GM10266 (cell line): ENCODE measurements at regions not wholly inside any gene's neighbourhood (a gene's known extent, or its start where the extent isn't known, plus 50 kb on each side); places are given as distances from the start of the nearest gene placed in this dataset.

Experiments used
- DNase-seq: peaks from one replicate; pipeline ENCODE4 v3.0.0; 2012; ENCODE audit errors: extremely low spot score
- CTCF ChIP-seq: IDR thresholded peaks from 2 replicates; pipeline ENCODE4 v1.5.1; 2012; ENCODE audit warnings: mild to moderate bottlenecking, low read depth; ENCODE audit not compliant: control insufficient read depth, insufficient read depth; ENCODE audit errors: missing control alignments

- no peak for DNase-seq
- TF ChIP-seq CTCF = no peak
Measured at GRCh38 chr2:82524826-82525225, 1934.3 kb downstream of the SUCLG1 start.

GRCh38 chr2:82511894-82512293 lies 1947.2 kb downstream of the SUCLG1 start:
- no peak for TF ChIP-seq CTCF
- DNase-seq = no peak

GRCh38 chr2:82508702-82509101 lies 1950.4 kb downstream of the SUCLG1 start:
- TF ChIP-seq CTCF = no peak
- DNase-seq = no peak

GRCh38 chr2:82507657-82508056 lies 1951.4 kb downstream of the SUCLG1 start:
- no peak for TF ChIP-seq CTCF
- DNase-seq = no peak

- no peak for TF ChIP-seq CTCF
- no peak for DNase-seq
Measured at GRCh38 chr2:82501217-82501616, 1957.9 kb downstream of the SUCLG1 start.

GRCh38 chr2:82498777-82499443 lies 1960.2 kb downstream of the SUCLG1 start:
- TF ChIP-seq CTCF = no peak
- DNase-seq = no peak

- TF ChIP-seq CTCF = no peak
- DNase-seq = no peak
Measured at GRCh38 chr2:82494739-82495138, 1964.3 kb downstream of the SUCLG1 start.
